Panc1 (cell line): ENCODE measurements at regions not wholly inside any gene's neighbourhood (a gene's known extent, or its start where the extent isn't known, plus 50 kb on each side); places are given as distances from the start of the nearest gene placed in this dataset.

ENCODE experiments used
- ATAC-seq: fragments of 200-7000 bp; cut with Tn5 transposase; 2 replicates; pipeline ENCODE4 v1.9.1; 2020; ENCODE audit warnings: mild to moderate bottlenecking, moderate library complexity
- BruUV-seq: library from RNA; stranded (reverse); fragments of 400-500 nt; replicated peaks from 2 replicates; lab custom pipeline; 2021; lab: Mats Ljungman, UMichigan
- CTCF ChIA-PET: fragments of 300-600 bp; sonication (Branson Sonifier 250); formaldehyde crosslinking; loops from one replicate; lab custom pipeline; 2022; ENCODE audit warnings: antibody characterized with exemption; lab: Charles Lee
- POLR2A ChIA-PET: fragments of 300-600 bp; sonication (Branson Sonifier 250); formaldehyde crosslinking; loops from one replicate; lab custom pipeline; 2022; ENCODE audit warnings: antibody characterized with exemption; lab: Charles Lee
- DNase-seq: peaks from one replicate; pipeline ENCODE4 v3.0.0-alpha.2; 2010; ENCODE audit warnings: low read depth, low spot score
- H3K27ac ChIP-seq: 2 replicates; pipeline ENCODE4 v1.5.1; 2011; ENCODE audit warnings: mild to moderate bottlenecking, low read length, inconsistent platforms
- H3K27me3 ChIP-seq: fragments of 200-500 bp; sonication (Bioruptor generic); 2 replicates; pipeline ENCODE4 v1.6.0; 2014; ENCODE audit warnings: low read length, inconsistent platforms; ENCODE audit not compliant: control insufficient read depth, insufficient read depth
- H3K36me3 ChIP-seq: fragments of 200-500 bp; sonication (Bioruptor generic); 2 replicates; pipeline ENCODE4 v1.5.1; 2014; ENCODE audit warnings: inconsistent platforms, mild to moderate bottlenecking, low read length, moderate library complexity; ENCODE audit not compliant: control insufficient read depth, insufficient read depth
- H3K4me1 ChIP-seq: 2 replicates; pipeline ENCODE4 v1.5.1; 2011; ENCODE audit warnings: inconsistent platforms, mild to moderate bottlenecking, low read length, moderate library complexity; ENCODE audit not compliant: control insufficient read depth, insufficient read depth
- H3K4me3 ChIP-seq, 2 experiments: 2 replicates each; pipeline ENCODE4 v1.5.1; 2011 to 2012; ENCODE audit warnings: low read depth in 2 of 2, low read length in 2 of 2, mild to moderate bottlenecking in 2 of 2, inconsistent platforms in 1 of 2, moderate library complexity in 1 of 2
- H3K9me3 ChIP-seq: fragments of 200-500 bp; sonication (Bioruptor generic); 2 replicates; pipeline ENCODE4 v1.5.1; 2014; ENCODE audit warnings: low read depth, mild to moderate bottlenecking, inconsistent platforms, low read length, moderate library complexity; ENCODE audit not compliant: control insufficient read depth, insufficient read depth
- POLR2AphosphoS5 ChIP-seq: IDR thresholded peaks from 2 replicates; pipeline ENCODE4 v1.6.1; 2012; ENCODE audit warnings: mild to moderate bottlenecking, low read depth, low read length, moderate library complexity
- SIN3A ChIP-seq: IDR thresholded peaks from 2 replicates; pipeline ENCODE4 v1.6.1; 2012; ENCODE audit warnings: low read depth, mild to moderate bottlenecking, low read length, moderate library complexity, borderline replicate concordance; ENCODE audit not compliant: insufficient read depth
- TCF7L2 ChIP-seq: IDR thresholded peaks from 2 replicates; pipeline ENCODE4 v1.6.1; 2011; ENCODE audit warnings: mild to moderate bottlenecking, low read depth, low read length, inconsistent platforms
- in situ Hi-C: cut with HindIII; loops from 2 replicates; pipeline ENCODE4 v1.10.0; 2016; ENCODE audit warnings: low sequenced_read_pairs, low pct_unique_long_range_greater_than_20kb
- intact Hi-C: fragments of 100-400 bp; cut with micrococcal nuclease; formaldehyde crosslinking; loops from one replicate; pipeline ENCODE4 v1.10.0; 2022; ENCODE audit not compliant: unreplicated experiment
- TF ChIP-seq, protein P1 (sequence below): fragments of 450-650 bp; IDR thresholded peaks from 2 replicates; pipeline ENCODE4 v1.5.1; 2017; ENCODE audit warnings: mild to moderate bottlenecking
- TF ChIP-seq, protein P2 (sequence below), 2 experiments: IDR thresholded peaks; 2 replicates each; pipeline ENCODE4 v1.6.1; 2011 to 2012; ENCODE audit warnings: low read depth in 2 of 2, control low read depth in 1 of 2, low read length in 1 of 2, mild to moderate bottlenecking in 1 of 2, moderate library complexity in 1 of 2; ENCODE audit not compliant: insufficient read depth in 1 of 2

DNA sequence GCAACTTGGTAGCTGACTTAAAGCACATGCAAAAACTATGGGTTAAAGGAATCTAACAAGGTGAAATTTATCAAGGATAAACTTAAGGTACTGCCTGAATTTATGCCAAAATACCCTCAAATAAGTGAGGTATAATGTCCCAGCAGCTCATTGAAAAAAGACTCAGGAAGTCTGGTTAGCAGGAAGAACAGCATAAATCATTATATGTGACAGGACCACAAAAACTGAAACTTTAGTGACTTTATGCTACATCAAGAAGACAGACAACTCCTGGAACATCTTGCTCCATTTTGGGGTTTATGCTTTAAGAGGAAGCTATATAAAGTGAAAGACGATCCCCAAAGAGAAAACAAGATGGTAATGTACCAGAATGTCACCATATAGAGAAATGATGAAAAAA lies 282.4 kb upstream of the ZNF462 start:
- TF ChIP-seq POLR2AphosphoS5 = no peak
- TF ChIP-seq, protein P1, sequence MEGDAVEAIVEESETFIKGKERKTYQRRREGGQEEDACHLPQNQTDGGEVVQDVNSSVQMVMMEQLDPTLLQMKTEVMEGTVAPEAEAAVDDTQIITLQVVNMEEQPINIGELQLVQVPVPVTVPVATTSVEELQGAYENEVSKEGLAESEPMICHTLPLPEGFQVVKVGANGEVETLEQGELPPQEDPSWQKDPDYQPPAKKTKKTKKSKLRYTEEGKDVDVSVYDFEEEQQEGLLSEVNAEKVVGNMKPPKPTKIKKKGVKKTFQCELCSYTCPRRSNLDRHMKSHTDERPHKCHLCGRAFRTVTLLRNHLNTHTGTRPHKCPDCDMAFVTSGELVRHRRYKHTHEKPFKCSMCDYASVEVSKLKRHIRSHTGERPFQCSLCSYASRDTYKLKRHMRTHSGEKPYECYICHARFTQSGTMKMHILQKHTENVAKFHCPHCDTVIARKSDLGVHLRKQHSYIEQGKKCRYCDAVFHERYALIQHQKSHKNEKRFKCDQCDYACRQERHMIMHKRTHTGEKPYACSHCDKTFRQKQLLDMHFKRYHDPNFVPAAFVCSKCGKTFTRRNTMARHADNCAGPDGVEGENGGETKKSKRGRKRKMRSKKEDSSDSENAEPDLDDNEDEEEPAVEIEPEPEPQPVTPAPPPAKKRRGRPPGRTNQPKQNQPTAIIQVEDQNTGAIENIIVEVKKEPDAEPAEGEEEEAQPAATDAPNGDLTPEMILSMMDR = no peak
- in situ Hi-C loops = no loop called here
- Histone ChIP-seq H3K9me3 (no peaks in the 10 kb centered on the region), H3K4me1 (no peaks in the 10 kb centered on the region), H3K4me3 (no peak overlapping the region), H3K27me3 (no peaks in the 10 kb centered on the region), H3K27ac (no peak overlapping the region), H3K36me3 (no peaks in the 10 kb centered on the region)
- no TSS peak for BruUV-seq
- DNase-seq (no peak), ATAC-seq (no peak)
- ChIA-PET CTCF (no interaction called here), POLR2A (no interaction called here)
- intact Hi-C loops = no loop called here

DNA sequence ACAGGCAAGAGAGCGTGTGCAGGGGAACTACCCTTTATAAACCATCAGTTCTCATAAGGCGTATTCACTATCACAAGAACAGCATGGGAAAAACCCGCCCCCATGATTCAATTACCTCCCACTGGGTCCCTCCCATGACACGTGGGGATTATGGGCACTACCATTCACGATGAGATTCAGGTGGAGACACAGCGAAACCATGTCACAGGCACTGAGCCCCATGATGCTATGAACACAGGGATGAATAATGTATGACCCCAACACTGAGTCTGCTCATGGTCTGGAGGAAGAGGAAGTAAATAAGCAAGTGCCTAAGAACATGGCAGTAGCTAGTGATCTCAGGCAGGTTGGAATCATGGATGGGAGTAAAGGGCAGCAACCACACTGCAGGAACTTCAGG lies 281.0 kb upstream of the ZNF462 start:
- ChIA-PET CTCF (no interaction called here), POLR2A (no interaction called here)
- intact Hi-C loops (no loop called here), in situ Hi-C loops (no loop called here)
- no peaks in the 10 kb centered on the region for H3K36me3 ChIP-seq
- H3K4me3 ChIP-seq = no peak overlapping the region
- no TSS peak for BruUV-seq
- TF ChIP-seq POLR2AphosphoS5 (no peak), TCF7L2 (no peak), SIN3A (no peak)
- TF ChIP-seq, protein P2, sequence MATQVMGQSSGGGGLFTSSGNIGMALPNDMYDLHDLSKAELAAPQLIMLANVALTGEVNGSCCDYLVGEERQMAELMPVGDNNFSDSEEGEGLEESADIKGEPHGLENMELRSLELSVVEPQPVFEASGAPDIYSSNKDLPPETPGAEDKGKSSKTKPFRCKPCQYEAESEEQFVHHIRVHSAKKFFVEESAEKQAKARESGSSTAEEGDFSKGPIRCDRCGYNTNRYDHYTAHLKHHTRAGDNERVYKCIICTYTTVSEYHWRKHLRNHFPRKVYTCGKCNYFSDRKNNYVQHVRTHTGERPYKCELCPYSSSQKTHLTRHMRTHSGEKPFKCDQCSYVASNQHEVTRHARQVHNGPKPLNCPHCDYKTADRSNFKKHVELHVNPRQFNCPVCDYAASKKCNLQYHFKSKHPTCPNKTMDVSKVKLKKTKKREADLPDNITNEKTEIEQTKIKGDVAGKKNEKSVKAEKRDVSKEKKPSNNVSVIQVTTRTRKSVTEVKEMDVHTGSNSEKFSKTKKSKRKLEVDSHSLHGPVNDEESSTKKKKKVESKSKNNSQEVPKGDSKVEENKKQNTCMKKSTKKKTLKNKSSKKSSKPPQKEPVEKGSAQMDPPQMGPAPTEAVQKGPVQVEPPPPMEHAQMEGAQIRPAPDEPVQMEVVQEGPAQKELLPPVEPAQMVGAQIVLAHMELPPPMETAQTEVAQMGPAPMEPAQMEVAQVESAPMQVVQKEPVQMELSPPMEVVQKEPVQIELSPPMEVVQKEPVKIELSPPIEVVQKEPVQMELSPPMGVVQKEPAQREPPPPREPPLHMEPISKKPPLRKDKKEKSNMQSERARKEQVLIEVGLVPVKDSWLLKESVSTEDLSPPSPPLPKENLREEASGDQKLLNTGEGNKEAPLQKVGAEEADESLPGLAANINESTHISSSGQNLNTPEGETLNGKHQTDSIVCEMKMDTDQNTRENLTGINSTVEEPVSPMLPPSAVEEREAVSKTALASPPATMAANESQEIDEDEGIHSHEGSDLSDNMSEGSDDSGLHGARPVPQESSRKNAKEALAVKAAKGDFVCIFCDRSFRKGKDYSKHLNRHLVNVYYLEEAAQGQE (IDR thresholded peaks at IDR 0.05; ENCODE audit: insufficient read depth in 1 of 2, low read depth in 2 of 2, low read length in 1 of 2) = no peak
- TF ChIP-seq, protein P1 = no peak
- no peak overlapping the region for H3K27ac ChIP-seq
- no peaks in the 10 kb centered on the region for H3K27me3 ChIP-seq
- no peak for DNase-seq
- no peaks in the 10 kb centered on the region for H3K4me1 ChIP-seq
- no peaks in the 10 kb centered on the region for H3K9me3 ChIP-seq
- ATAC-seq = no peak
